B cell (primary cell): ENCODE measurements at regions not wholly inside any gene's neighbourhood (a gene's known extent, or its start where the extent isn't known, plus 50 kb on each side); places are given as distances from the start of the nearest gene placed in this dataset.

Experiments
- EZH2 ChIP-seq: IDR thresholded peaks from 2 replicates; pipeline ENCODE4 v1.6.1; 2012; ENCODE audit warnings: borderline replicate concordance, low read depth, mild to moderate bottlenecking, moderate library complexity, low read length; ENCODE audit not compliant: insufficient read depth, poor library complexity, severe bottlenecking
- TF ChIP-seq, protein P1 (sequence below): fragments of 200-600 bp; IDR thresholded peaks from one replicate; pipeline ENCODE4 v1.8.0; 2022; ENCODE audit warnings: antibody characterized with exemption, mild to moderate bottlenecking

DNA sequence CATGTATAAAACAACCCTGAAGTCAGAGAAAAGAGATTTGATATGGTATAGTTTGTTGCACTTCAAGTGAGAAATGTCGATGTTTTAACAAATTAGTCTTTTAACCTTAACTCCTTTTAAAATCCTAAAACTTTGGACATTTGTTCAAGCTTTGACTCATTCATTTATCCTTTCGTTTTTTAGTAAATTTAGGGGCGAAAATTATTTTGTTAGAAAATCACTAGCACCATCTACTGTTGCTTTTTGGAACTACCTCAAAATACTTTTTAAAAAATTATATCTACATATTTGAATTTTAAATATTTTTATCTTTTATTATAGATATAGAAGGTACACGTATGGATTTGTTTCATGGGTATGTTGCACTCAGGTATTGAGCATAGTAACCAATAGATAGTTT lies 165.1 kb upstream of the POF1B start:
- TF ChIP-seq, protein P1, sequence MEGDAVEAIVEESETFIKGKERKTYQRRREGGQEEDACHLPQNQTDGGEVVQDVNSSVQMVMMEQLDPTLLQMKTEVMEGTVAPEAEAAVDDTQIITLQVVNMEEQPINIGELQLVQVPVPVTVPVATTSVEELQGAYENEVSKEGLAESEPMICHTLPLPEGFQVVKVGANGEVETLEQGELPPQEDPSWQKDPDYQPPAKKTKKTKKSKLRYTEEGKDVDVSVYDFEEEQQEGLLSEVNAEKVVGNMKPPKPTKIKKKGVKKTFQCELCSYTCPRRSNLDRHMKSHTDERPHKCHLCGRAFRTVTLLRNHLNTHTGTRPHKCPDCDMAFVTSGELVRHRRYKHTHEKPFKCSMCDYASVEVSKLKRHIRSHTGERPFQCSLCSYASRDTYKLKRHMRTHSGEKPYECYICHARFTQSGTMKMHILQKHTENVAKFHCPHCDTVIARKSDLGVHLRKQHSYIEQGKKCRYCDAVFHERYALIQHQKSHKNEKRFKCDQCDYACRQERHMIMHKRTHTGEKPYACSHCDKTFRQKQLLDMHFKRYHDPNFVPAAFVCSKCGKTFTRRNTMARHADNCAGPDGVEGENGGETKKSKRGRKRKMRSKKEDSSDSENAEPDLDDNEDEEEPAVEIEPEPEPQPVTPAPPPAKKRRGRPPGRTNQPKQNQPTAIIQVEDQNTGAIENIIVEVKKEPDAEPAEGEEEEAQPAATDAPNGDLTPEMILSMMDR: peak; percentile 67
- TF ChIP-seq EZH2: no peak
